ENCODE measurements at regions not wholly inside any gene's neighbourhood (a gene's known extent, or its start where the extent isn't known, plus 50 kb on each side); places are given as distances from the start of the nearest gene placed in this dataset.

DNA sequence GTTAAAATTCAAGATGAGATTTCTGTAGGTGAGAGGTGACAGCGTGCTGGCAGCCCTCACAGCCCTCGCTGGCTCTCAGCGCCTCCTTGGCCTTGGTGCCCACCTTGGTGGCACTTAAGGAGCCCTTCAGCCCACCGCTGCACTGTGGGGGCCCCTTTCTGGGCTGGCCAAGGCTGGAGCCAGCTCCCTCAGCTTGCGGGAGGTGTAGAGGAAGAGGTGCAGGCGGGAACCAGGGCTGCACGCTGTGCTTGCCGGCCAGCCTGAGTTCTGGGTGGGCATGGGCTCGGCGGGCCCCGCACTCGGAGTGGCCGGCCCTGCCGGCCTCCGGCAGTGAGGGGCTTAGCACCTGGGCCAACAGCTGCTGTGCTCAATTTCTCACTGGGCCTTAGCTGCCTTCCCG is 320.0 kb upstream of the VWC2 start:
- H3K4me1 ChIP-seq (ENCODE audit: control insufficient read depth in 1 of 2, insufficient read depth in 2 of 2, low read length in 2 of 2): no peaks in the 10 kb centered on the region
- H3K27ac ChIP-seq (ENCODE audit: low read depth, low read length): no peak overlapping the region
- CTCF ChIA-PET: no interaction called here
- no peaks in the 10 kb centered on the region for H3K36me3 ChIP-seq (ENCODE audit: control insufficient read depth in 1 of 2, insufficient read depth in 2 of 2, low read length in 2 of 2)
- TF ChIP-seq FOSL1 (IDR thresholded peaks at IDR 0.05; ENCODE audit: low read depth) (no peak), CEBPB (IDR thresholded peaks at IDR 0.05; ENCODE audit: low read depth) (no peak), ZFX (IDR thresholded peaks at IDR 0.05) (no peak), POLR2A (IDR thresholded peaks at IDR 0.05; ENCODE audit: borderline replicate concordance, extremely low read depth, insufficient read depth, insufficient read length) (no peak), SRF (IDR thresholded peaks at IDR 0.05; ENCODE audit: low read depth) (no peak), REST (IDR thresholded peaks at IDR 0.05; ENCODE audit: low read depth) (no peak), SIN3A (IDR thresholded peaks at IDR 0.05; ENCODE audit: low read depth) (no peak), EZH2phosphoT487 (IDR thresholded peaks at IDR 0.05; ENCODE audit: borderline replicate concordance) (no peak), EZH2 (IDR thresholded peaks at IDR 0.05) (no peak), SP1 (IDR thresholded peaks at IDR 0.05; ENCODE audit: low read depth) (no peak), ZNF274 (IDR thresholded peaks at IDR 0.05; ENCODE audit: low read depth, low read length) (no peak)
- TF ChIP-seq, protein P1, sequence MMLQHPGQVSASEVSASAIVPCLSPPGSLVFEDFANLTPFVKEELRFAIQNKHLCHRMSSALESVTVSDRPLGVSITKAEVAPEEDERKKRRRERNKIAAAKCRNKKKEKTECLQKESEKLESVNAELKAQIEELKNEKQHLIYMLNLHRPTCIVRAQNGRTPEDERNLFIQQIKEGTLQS (IDR thresholded peaks at IDR 0.05): no peak
- TF ChIP-seq, protein P2, sequence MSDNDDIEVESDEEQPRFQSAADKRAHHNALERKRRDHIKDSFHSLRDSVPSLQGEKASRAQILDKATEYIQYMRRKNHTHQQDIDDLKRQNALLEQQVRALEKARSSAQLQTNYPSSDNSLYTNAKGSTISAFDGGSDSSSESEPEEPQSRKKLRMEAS (IDR thresholded peaks at IDR 0.05): no peak
- TF ChIP-seq, protein P3, sequence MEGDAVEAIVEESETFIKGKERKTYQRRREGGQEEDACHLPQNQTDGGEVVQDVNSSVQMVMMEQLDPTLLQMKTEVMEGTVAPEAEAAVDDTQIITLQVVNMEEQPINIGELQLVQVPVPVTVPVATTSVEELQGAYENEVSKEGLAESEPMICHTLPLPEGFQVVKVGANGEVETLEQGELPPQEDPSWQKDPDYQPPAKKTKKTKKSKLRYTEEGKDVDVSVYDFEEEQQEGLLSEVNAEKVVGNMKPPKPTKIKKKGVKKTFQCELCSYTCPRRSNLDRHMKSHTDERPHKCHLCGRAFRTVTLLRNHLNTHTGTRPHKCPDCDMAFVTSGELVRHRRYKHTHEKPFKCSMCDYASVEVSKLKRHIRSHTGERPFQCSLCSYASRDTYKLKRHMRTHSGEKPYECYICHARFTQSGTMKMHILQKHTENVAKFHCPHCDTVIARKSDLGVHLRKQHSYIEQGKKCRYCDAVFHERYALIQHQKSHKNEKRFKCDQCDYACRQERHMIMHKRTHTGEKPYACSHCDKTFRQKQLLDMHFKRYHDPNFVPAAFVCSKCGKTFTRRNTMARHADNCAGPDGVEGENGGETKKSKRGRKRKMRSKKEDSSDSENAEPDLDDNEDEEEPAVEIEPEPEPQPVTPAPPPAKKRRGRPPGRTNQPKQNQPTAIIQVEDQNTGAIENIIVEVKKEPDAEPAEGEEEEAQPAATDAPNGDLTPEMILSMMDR (IDR thresholded peaks at IDR 0.05 in 2 of 3, conservative IDR thresholded peaks at IDR 0.05 in 1 of 3; ENCODE audit: borderline replicate concordance in 1 of 3, insufficient read depth in 1 of 3, low read depth in 2 of 3, low read length in 2 of 3): no peak
- no peaks in the 10 kb centered on the region; a peak in 2 of 4 replicates for H3K9me3 ChIP-seq (ENCODE audit: control insufficient read depth in 1 of 2, insufficient read depth in 1 of 2, low read depth in 1 of 2, low read length in 2 of 2)
- intact Hi-C loops (cut with micrococcal nuclease): no loop called here
- H3K27me3 ChIP-seq (ENCODE audit: insufficient read depth, low read length): no peaks in the 10 kb centered on the region
- no peak overlapping the region for H3K4me3 ChIP-seq (replicated peaks in 1 of 2; ENCODE audit: low read depth in 1 of 2, low read length in 2 of 2)
- no peak overlapping the region for H2AFZ ChIP-seq (ENCODE audit: low read depth, low read length, poor library complexity, severe bottlenecking)
- H3K4me2 ChIP-seq (ENCODE audit: low read length): no peak overlapping the region
- RAD21 ChIA-PET (ENCODE audit: low non-redundant PET in 1 of 2, low total read pairs in 2 of 2, uncharacterized antibody in 2 of 2, unreplicated experiment in 2 of 2): no interaction called here
- ATAC-seq: no peak
- BruUV-seq (replicated peaks): no TSS peak
- DNase-seq (ENCODE audit: low read depth, low spot score): no peak
- H4K20me1 ChIP-seq (ENCODE audit: insufficient read depth): no peaks in the 10 kb centered on the region
- no peak overlapping the region for H3K9ac ChIP-seq (ENCODE audit: low read length)
- no peaks in the 10 kb centered on the region for H3K79me2 ChIP-seq (ENCODE audit: insufficient read depth, low read length)
- POLR2A ChIA-PET: no interaction called here
- H3K9me2 ChIP-seq (ENCODE audit: insufficient read depth): no peaks in the 10 kb centered on the region
